GM23338 (cell line): ENCODE measurements at regions not wholly inside any gene's neighbourhood (a gene's known extent, or its start where the extent isn't known, plus 50 kb on each side); places are given as distances from the start of the nearest gene placed in this dataset.

ENCODE experiments used
- CTCF ChIP-seq, 2 experiments: fragments of 200-600 bp in 1 of 2; sonication (generic) in 1 of 2; conservative IDR thresholded peaks; 2 replicates each; pipeline versions ENCODE4 v1.5.1 to v1.6.1; 2016 to 2017; ENCODE audit warnings: antibody characterized with exemption in 2 of 2, low read depth in 2 of 2, mild to moderate bottlenecking in 2 of 2, moderate library complexity in 1 of 2
- EZH2 ChIP-seq: fragments of 200-600 bp; sonication (generic); IDR thresholded peaks from one replicate; pipeline ENCODE4 v1.8.0; 2017; ENCODE audit warnings: antibody characterized with exemption, mild to moderate bottlenecking, low read depth; ENCODE audit not compliant: unreplicated experiment
- EZH2phosphoT487 ChIP-seq: fragments of 200-600 bp; sonication (generic); IDR thresholded peaks from one replicate; pipeline ENCODE4 v1.8.1; 2018; ENCODE audit warnings: antibody characterized with exemption; ENCODE audit not compliant: unreplicated experiment
- POLR2AphosphoS5 ChIP-seq: IDR thresholded peaks from 2 replicates; pipeline ENCODE4 v1.6.1; 2016; ENCODE audit warnings: antibody characterized with exemption, low read depth

GRCh38 chr12:114269153-114269552 is 136.8 kb downstream of the TBX5 start:
- no peak for TF ChIP-seq CTCF (conservative IDR thresholded peaks at IDR 0.05; ENCODE audit: low read depth in 2 of 2)
- TF ChIP-seq POLR2AphosphoS5, result no peak
- no peak for TF ChIP-seq EZH2
- TF ChIP-seq EZH2phosphoT487, result no peak
